Psoas muscle (tissue), 7 donors: ENCODE measurements at regions not wholly inside any gene's neighbourhood (a gene's known extent, or its start where the extent isn't known, plus 50 kb on each side); places are given as distances from the start of the nearest gene placed in this dataset.
"Not testable (repeated sequence)": the region's sequence is repeated elsewhere in the genome, so short reads cannot be mapped to it uniquely, and the experiment has no call there.

Source experiments
- ATAC-seq, 4 donors: fragments of 200-7000 bp; cut with Tn5 transposase; one replicate each; pipeline ENCODE4 v1.9.1; 2020; ENCODE audit warnings: moderate library complexity in 3 of 4, mild to moderate bottlenecking in 2 of 4
- DNase-seq, 2 donors: peaks; one replicate each; pipeline ENCODE4 v3.0.0-alpha.2; 2020
- H3K27ac ChIP-seq: fragments of 200-600 bp; one replicate; pipeline ENCODE4 v1.8.0; 2022
- H3K27me3 ChIP-seq, 3 donors: fragments of 200-600 bp in 1 of 3; one replicate each; pipeline versions ENCODE4 v1.6.1 to v1.8.0; 2013 to 2022; ENCODE audit warnings: low read length in 2 of 3, mild to moderate bottlenecking in 2 of 3, moderate library complexity in 1 of 3; ENCODE audit not compliant: insufficient read depth in 3 of 3
- H3K36me3 ChIP-seq, 2 donors: fragments of 200-600 bp in 1 of 2; one replicate each; pipeline versions ENCODE4 v1.6.1 to v1.8.0; 2013 to 2022; ENCODE audit warnings: low read depth in 1 of 2, mild to moderate bottlenecking in 1 of 2, moderate library complexity in 1 of 2; ENCODE audit not compliant: insufficient read depth in 1 of 2
- H3K4me1 ChIP-seq: fragments of 200-600 bp; one replicate; pipeline ENCODE4 v1.8.0; 2022
- H3K4me3 ChIP-seq: fragments of 200-600 bp; one replicate; pipeline ENCODE4 v1.8.0; 2022; ENCODE audit warnings: mild to moderate bottlenecking
- H3K9me3 ChIP-seq: fragments of 200-600 bp; one replicate; pipeline ENCODE4 v1.8.0; 2022
- WGBS, 3 donors: extraction: QIAGEN DNeasy Blood & Tissue Kit; methylation state at CpG; one replicate each; pipeline versions ENCODE4 v1.1.6 to v1.1.7; 2013; 5-methylcytosine and 5-hydroxymethylcytosine counted together
- intact Hi-C, 2 donors: fragments of 100-400 bp; cut with DNase I; formaldehyde crosslinking; loops; one replicate each; pipeline versions ENCODE4 v1.11.0 to v1.14.2; 2022
- TF ChIP-seq, protein P1 (sequence below): fragments of 200-600 bp; IDR thresholded peaks from one replicate; pipeline ENCODE4 v1.8.0; 2022; ENCODE audit warnings: antibody characterized with exemption
- donor health status: healthy with polysubstance abuse.
- donor health status: DM: no; HTN: no; CAD: no; lungs with moderate emphysema.
- donor health status: Bipolar disorder and iron deficiency.
- donor health status: healthy.
- donor health status: DM: yes; HTN: yes; CAD: no.
- donor health status: DM: no; HTN: no; CAD: no.
- donor health status: DM: yes; HTN: yes; CAD: no.

DNA sequence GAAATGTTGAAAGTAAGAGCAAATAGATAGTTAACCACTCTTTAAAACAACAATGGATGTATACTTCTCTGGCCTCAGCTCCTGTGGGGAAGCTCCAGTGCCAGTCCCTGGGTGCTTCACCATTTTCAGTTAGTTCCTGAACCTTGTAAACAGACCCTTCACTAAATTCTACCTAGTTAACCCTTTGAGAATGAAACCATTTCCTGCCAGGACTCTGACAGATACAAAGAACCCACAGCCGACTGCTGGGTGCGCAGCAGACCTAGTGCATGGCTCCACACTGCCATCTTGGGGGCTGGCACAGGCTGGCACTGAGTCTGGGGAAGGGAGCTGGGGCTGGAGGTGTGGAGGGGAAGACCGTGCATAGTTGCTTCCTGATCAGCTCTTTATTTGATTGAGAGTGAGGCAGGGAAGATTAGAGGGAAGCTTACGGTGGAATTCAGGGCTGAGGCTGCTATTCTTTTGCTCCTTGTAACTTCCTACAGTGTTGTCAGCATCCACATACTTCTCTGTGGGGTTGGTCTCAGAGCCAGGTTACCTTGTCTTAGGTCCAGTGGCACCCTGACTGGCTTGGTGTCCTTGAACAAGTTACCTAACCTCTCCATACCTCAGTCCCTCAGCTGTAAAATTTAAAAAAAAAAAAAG lies 62.3 kb upstream of the TP53BP2 start:
- intact Hi-C loops = loop anchor here in 1 of 2 donors (10.0 kb wide), 1 partner anchor 93 kb away; no protein-coding TSS in a partner anchor
- H3K4me3 ChIP-seq, H3K9me3 ChIP-seq, DNase-seq, H3K4me1 ChIP-seq, ATAC-seq, H3K27ac ChIP-seq, H3K27me3 ChIP-seq, H3K36me3 ChIP-seq: not testable (repeated sequence)
- TF ChIP-seq, protein P1, sequence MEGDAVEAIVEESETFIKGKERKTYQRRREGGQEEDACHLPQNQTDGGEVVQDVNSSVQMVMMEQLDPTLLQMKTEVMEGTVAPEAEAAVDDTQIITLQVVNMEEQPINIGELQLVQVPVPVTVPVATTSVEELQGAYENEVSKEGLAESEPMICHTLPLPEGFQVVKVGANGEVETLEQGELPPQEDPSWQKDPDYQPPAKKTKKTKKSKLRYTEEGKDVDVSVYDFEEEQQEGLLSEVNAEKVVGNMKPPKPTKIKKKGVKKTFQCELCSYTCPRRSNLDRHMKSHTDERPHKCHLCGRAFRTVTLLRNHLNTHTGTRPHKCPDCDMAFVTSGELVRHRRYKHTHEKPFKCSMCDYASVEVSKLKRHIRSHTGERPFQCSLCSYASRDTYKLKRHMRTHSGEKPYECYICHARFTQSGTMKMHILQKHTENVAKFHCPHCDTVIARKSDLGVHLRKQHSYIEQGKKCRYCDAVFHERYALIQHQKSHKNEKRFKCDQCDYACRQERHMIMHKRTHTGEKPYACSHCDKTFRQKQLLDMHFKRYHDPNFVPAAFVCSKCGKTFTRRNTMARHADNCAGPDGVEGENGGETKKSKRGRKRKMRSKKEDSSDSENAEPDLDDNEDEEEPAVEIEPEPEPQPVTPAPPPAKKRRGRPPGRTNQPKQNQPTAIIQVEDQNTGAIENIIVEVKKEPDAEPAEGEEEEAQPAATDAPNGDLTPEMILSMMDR = peak; percentile 40
- 7 to 12% (median 11%) methylated on average over 3 to 4 of the region's 4 CpGs for WGBS, 3 donors

DNA sequence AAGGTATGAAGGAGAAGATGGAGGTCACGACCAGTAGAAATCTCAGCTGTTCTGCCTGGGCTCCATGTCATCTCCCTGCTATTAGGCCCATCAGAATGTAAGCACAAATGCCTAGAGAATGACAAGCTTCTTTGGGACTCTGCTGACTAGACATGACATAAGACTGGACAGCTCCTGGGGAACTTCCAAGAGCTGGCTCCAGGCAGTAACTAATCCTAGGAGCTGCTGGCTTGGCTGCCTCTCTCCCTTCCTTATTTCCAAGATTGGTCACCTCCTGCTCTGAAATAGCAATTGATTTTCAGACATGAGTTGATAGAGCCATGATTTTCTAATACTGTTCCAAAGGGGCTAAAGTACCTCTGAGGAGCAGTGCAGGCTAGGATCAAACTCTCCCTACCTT lies 57.5 kb upstream of the TP53BP2 start:
- H3K9me3 ChIP-seq, H3K4me1 ChIP-seq, H3K27ac ChIP-seq, DNase-seq, H3K27me3 ChIP-seq, H3K4me3 ChIP-seq, ATAC-seq, H3K36me3 ChIP-seq: not testable (repeated sequence)
- intact Hi-C loops = loop anchor here in 1 of 2 donors (10.0 kb wide), 1 partner anchor 88 kb away; no protein-coding TSS in a partner anchor
- no CpG with 5 or more reads among the region's 1 CpG for WGBS, 3 donors

DNA sequence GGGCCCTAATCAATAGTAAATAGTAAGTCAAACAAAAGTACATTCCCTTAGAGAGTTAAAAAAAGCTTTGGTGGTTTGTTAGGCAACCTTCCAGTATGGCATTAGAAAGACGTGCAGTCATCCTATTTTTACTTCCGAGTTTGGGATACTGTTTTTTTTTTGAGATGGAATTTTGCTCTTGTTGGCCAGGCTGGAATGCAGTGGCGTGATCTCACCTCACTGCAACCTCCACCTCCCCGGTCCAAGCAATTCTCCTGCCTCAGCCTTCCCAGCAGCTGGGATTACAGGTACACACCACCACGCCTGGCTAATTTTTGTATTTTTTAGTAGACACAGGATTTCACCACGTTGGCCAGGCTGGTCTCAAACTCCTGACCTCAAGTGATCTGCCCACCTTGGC lies 54.0 kb upstream of the TP53BP2 start:
- not testable (repeated sequence) for H3K27ac ChIP-seq, ATAC-seq, DNase-seq, H3K4me1 ChIP-seq, H3K36me3 ChIP-seq, H3K4me3 ChIP-seq, H3K27me3 ChIP-seq, H3K9me3 ChIP-seq
- intact Hi-C loops = loop anchor here in 1 of 2 donors (10.0 kb wide), 1 partner anchor 85 kb away; no protein-coding TSS in a partner anchor
- 35 to 45% (median 43%) methylated on average over 6 of the region's 6 CpGs for WGBS, 3 donors

DNA sequence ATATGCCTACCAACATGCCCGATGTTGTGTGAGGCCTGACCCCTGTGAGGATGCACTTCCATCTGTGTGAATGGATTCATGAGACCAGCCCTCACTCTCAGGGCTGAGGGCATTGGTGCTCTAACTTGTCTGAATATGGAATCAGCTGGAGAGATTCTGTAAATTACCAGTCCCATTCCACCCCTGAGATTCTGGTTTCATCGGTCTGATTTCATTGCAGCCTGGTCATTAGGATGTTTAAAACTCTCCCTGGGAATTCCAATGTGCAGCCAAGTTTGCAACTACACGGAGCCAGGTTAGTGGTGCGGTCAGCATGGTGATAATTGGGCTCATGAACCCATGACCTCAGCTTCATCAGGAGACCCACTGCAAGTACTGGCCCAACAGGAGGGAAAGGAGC lies 51.4 kb upstream of the TP53BP2 start:
- ATAC-seq, H3K27me3 ChIP-seq, H3K4me3 ChIP-seq, H3K4me1 ChIP-seq, H3K9me3 ChIP-seq, DNase-seq, H3K36me3 ChIP-seq, intact Hi-C loops, H3K27ac ChIP-seq: not testable (repeated sequence)
- WGBS, 3 donors = 8 to 29% (median 24%) methylated on average over 1 to 4 of the region's 4 CpGs

DNA sequence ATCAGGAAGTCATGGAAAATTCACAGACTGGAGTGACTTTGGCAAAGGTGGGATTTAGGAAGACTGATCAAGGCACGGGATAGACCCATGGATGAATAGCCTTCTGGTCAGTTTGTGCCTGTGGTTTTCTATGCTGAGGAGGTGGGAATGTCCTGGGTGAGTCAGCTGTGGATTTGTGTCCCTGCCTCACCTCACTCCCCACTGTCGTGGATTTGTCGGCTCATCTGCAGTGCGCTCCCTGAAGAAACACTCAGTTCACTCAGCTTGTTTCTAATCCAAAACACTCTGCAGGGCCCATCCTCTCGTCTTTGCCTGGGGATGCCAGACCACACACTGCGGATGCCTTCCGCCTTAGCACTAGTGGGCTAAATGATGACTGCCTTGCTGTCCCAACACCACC lies 50.2 kb upstream of the TP53BP2 start:
- ATAC-seq, H3K4me3 ChIP-seq, intact Hi-C loops, H3K36me3 ChIP-seq, H3K4me1 ChIP-seq, H3K27ac ChIP-seq, DNase-seq, H3K27me3 ChIP-seq, H3K9me3 ChIP-seq: not testable (repeated sequence)
- whole genome bisulfite sequencing, 3 donors = 40 to 58% (median 51%) methylated on average over 4 to 6 of the region's 7 CpGs
